Stimulated activated memory B cell treated with anti-CD40 and anti-IgM and Interleukin-4, amounts not matched to agents 10 μg/mL and 1 μg/mL and 100 μg/mL, for 72 hours (primary cell): ENCODE measurements at regions not wholly inside any gene's neighbourhood (a gene's known extent, or its start where the extent isn't known, plus 50 kb on each side); places are given as distances from the start of the nearest gene placed in this dataset.

Experiments used
- ATAC-seq: fragments of 150-1000 bp; cut with Tn5 transposase; 2 replicates; pipeline ENCODE4 v1.10.0; 2021
- H3K27ac Mint-ChIP-seq: one replicate; pipeline ENCODE4 v1.8.0; 2022; ENCODE audit warnings: mild to moderate bottlenecking, mixed read lengths
- H3K27me3 Mint-ChIP-seq: one replicate; pipeline ENCODE4 v1.8.0; 2022; ENCODE audit warnings: mixed read lengths
- H3K36me3 Mint-ChIP-seq: one replicate; pipeline ENCODE4 v1.8.0; 2022; ENCODE audit warnings: mixed read lengths
- H3K4me1 Mint-ChIP-seq: one replicate; pipeline ENCODE4 v1.8.0; 2022; ENCODE audit warnings: mixed read lengths
- H3K4me3 Mint-ChIP-seq: one replicate; pipeline ENCODE4 v1.8.0; 2022; ENCODE audit warnings: mild to moderate bottlenecking, moderate library complexity, mixed read lengths
- H3K9me3 Mint-ChIP-seq: one replicate; pipeline ENCODE4 v1.8.0; 2022; ENCODE audit warnings: mixed read lengths

- H3K4me1 Mint-ChIP-seq, result no peaks in the 10 kb centered on the region
- H3K36me3 Mint-ChIP-seq, result no peaks in the 10 kb centered on the region
- H3K27me3 Mint-ChIP-seq, result no peaks in the 10 kb centered on the region
- H3K4me3 Mint-ChIP-seq, result no peak overlapping the region
- H3K27ac Mint-ChIP-seq, result no peak overlapping the region
- no peaks in the 10 kb centered on the region for H3K9me3 Mint-ChIP-seq
- ATAC-seq, result no peak
Observed at GRCh38 chr4:23613782-23614181, 276.1 kb downstream of the PPARGC1A start.

DNA sequence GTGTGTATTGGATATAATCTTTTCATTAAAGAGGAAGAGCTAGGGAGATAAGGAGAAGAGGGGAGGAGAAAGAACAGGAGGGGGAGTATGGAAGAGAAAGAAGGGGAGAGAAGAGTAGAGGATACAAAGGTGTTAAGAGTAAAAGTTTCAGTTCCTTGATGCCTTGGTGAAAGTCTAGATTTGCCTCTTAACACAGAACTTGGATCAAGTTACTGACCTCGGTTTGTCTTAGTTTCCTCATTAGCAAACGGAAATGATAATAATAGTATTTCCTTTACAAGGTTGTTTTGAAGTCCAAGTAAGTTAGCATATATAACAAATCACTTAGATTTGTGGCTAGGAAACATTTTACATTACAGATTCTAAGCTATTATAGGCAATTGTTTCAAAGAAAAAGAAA is 287.1 kb downstream of the PPARGC1A start:
- Mint-ChIP-seq H3K9me3 (peaks cover 6% of the 10 kb centered on the region), H3K4me3 (no peak overlapping the region), H3K36me3 (no peaks in the 10 kb centered on the region), H3K4me1 (no peaks in the 10 kb centered on the region), H3K27me3 (no peaks in the 10 kb centered on the region), H3K27ac (no peak overlapping the region)
- no peak for ATAC-seq

GRCh38 chr4:23594125-23594524 is 295.7 kb downstream of the PPARGC1A start:
- H3K4me1 Mint-ChIP-seq, result no peaks in the 10 kb centered on the region
- no peak for ATAC-seq
- no peaks in the 10 kb centered on the region for H3K27me3 Mint-ChIP-seq
- H3K9me3 Mint-ChIP-seq, result peaks cover 8% of the 10 kb centered on the region
- no peak overlapping the region for H3K4me3 Mint-ChIP-seq
- H3K36me3 Mint-ChIP-seq, result no peaks in the 10 kb centered on the region
- H3K27ac Mint-ChIP-seq, result no peak overlapping the region

DNA sequence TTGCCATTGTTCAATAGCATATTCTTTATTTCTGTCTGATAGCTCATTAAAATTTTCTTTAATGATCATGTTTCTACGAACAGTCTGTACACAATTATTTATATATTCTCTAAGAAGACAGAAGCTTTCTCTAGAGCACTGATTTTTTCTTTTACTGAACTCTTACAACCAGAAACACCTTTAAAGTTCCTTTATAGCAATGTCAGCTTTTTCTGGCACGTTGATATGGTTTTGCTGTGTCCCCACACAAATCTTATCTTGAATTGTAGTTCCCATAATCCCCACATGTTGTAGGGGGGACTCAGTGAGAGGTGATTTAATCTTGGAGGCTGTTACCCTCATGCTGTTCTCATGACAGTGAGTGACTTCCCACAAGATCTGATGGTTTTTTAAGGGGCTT is 299.4 kb downstream of the PPARGC1A start:
- no peaks in the 10 kb centered on the region for H3K27me3 Mint-ChIP-seq
- H3K27ac Mint-ChIP-seq, result no peak overlapping the region
- H3K4me3 Mint-ChIP-seq, result no peak overlapping the region

GRCh38 chr4:23584024-23584423 is 305.8 kb downstream of the PPARGC1A start:
- Mint-ChIP-seq H3K4me3 (no peak overlapping the region), H3K27me3 (no peaks in the 10 kb centered on the region), H3K4me1 (no peaks in the 10 kb centered on the region), H3K36me3 (no peaks in the 10 kb centered on the region), H3K9me3 (peaks cover 3% of the 10 kb centered on the region), H3K27ac (no peak overlapping the region)
- no peak for ATAC-seq

More for the DNA sequence above, 299.4 kb downstream of the PPARGC1A start:
- ATAC-seq, result no peak
- H3K36me3 Mint-ChIP-seq, result no peaks in the 10 kb centered on the region
- H3K4me1 Mint-ChIP-seq, result no peaks in the 10 kb centered on the region
- H3K9me3 Mint-ChIP-seq, result peaks cover 11% of the 10 kb centered on the region

GRCh38 chr4:23582671-23583070 is 307.2 kb downstream of the PPARGC1A start:
- Mint-ChIP-seq H3K27ac (no peak overlapping the region), H3K36me3 (no peaks in the 10 kb centered on the region), H3K27me3 (no peaks in the 10 kb centered on the region), H3K9me3 (peaks cover 3% of the 10 kb centered on the region), H3K4me1 (no peaks in the 10 kb centered on the region), H3K4me3 (no peak overlapping the region)
- ATAC-seq, result no peak

GRCh38 chr4:23579166-23579565 is 310.7 kb downstream of the PPARGC1A start:
- Mint-ChIP-seq H3K4me3 (no peak overlapping the region), H3K9me3 (no peaks in the 10 kb centered on the region), H3K27me3 (no peaks in the 10 kb centered on the region), H3K27ac (no peak overlapping the region), H3K36me3 (no peaks in the 10 kb centered on the region), H3K4me1 (no peaks in the 10 kb centered on the region)
- no peak for ATAC-seq

DNA sequence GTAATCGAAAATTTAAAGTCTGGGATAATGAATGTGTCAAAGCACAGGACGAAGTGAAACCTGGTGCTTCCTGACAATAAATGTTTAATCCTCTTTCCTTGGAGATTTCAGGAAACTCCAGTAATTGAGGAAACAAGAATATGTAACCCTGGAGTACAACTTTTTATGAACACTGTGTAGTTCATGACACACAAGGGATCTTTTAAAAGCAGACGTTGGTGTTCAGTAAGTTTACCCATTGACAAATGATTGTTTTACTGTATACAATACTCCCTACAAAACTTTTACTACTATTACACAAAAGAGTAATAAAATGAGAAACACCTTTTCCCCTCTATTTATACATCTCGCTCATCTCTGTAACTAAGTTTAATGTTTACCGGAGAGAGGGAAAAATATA is 312.4 kb downstream of the PPARGC1A start:
- H3K9me3 Mint-ChIP-seq, result no peaks in the 10 kb centered on the region
- H3K27ac Mint-ChIP-seq, result no peak overlapping the region
- no peaks in the 10 kb centered on the region for H3K4me1 Mint-ChIP-seq
- ATAC-seq, result no peak
- H3K27me3 Mint-ChIP-seq, result no peaks in the 10 kb centered on the region
- no peak overlapping the region for H3K4me3 Mint-ChIP-seq
- H3K36me3 Mint-ChIP-seq, result no peaks in the 10 kb centered on the region

DNA sequence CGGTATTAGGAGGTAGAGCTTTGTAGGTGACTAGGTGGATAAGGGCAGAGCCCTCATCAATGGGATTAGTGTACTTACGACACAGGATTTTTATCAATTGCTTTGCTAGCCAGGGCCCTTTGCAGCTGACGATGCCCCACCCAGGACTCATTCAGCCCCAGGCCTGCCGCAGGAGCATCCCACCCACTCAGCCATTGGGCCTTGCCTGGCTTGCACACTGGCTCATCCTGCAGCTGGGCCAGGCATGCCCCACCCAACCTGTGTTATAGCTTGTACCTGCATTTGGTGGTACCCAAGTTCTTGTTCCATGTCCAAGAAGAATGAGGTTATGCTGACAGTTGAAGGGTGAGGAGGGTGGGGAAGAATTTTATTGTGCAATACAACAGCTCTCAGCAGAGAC is 317.5 kb downstream of the PPARGC1A start:
- Mint-ChIP-seq H3K4me1 (no peaks in the 10 kb centered on the region), H3K9me3 (peaks cover 2% of the 10 kb centered on the region), H3K36me3 (no peaks in the 10 kb centered on the region), H3K27me3 (no peaks in the 10 kb centered on the region), H3K27ac (no peak overlapping the region), H3K4me3 (no peak overlapping the region)
- no peak for ATAC-seq

DNA sequence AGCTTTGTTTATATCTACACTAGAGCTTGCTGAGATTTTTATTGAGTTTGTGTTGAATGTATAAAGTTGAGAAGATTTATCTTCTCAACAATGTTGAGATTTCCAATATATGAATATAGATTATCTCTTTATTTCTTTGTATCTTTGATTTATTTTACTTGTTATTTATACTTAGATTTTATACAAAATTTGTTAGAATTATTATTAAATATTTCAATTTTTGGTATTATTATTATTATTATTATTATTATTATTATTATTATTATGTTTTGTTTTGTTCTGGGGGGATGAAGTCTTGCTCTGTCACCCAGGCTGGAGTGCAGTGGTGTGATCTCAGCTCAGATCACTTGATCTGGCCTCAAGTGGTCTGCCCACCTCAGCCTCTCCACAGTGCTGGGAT is 322.5 kb downstream of the PPARGC1A start:
- H3K4me1 Mint-ChIP-seq, result no peaks in the 10 kb centered on the region
- peaks cover 16% of the 10 kb centered on the region for H3K9me3 Mint-ChIP-seq
- no peaks in the 10 kb centered on the region for H3K27me3 Mint-ChIP-seq
- H3K4me3 Mint-ChIP-seq, result no peak overlapping the region
- no peak overlapping the region for H3K27ac Mint-ChIP-seq
- ATAC-seq, result no peak
- no peaks in the 10 kb centered on the region for H3K36me3 Mint-ChIP-seq

- no peak overlapping the region for H3K27ac Mint-ChIP-seq
Observed at GRCh38 chr4:23560748-23561147, 329.1 kb downstream of the PPARGC1A start.

DNA sequence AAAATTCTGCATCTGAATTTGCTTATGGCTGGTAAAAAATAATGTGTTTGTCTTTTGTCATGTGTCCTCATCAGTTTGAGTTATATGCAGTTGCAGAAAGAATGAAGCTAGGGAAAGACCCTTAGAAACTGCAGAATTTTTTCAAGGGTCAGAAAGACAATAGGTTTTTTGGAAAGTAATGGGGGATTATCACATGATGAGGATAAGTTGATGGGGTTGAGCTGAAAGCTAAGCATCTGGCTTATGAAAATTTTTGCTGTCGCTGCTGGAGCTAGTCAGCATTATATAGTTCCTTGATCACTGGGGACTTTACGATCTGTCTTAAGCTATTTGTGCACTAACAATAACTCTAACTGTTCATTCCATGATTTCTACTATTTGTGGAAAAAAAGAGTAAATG is 331.7 kb downstream of the PPARGC1A start:
- H3K27me3 Mint-ChIP-seq, result no peaks in the 10 kb centered on the region
- H3K9me3 Mint-ChIP-seq, result peaks cover 12% of the 10 kb centered on the region
- H3K36me3 Mint-ChIP-seq, result no peaks in the 10 kb centered on the region
- no peak overlapping the region for H3K27ac Mint-ChIP-seq
- H3K4me1 Mint-ChIP-seq, result no peaks in the 10 kb centered on the region
- no peak for ATAC-seq
- no peak overlapping the region for H3K4me3 Mint-ChIP-seq

More at GRCh38 chr4:23560748-23561147, 329.1 kb downstream of the PPARGC1A start:
- Mint-ChIP-seq H3K36me3 (no peaks in the 10 kb centered on the region), H3K27me3 (no peaks in the 10 kb centered on the region), H3K9me3 (peaks cover 15% of the 10 kb centered on the region), H3K4me3 (no peak overlapping the region), H3K4me1 (no peaks in the 10 kb centered on the region)
- no peak for ATAC-seq

DNA sequence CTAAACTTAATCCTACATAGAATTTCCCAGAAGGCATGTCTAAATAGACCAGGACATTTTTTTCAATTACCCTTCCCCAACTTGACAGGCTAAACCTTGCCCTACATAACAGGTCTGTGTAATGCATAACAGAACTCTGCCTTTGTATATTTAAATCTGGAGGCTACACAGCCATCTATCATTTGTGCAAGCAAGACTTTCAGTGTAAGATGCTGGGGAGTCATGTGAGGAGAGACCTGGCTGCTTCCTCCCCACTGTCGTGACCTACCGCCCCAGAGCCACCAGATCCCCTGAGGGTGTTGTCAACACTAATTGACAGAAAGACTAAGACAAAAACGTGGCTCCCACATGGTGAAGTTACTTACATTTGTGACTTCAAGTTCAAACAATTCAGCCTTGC is 342.2 kb downstream of the PPARGC1A start:
- H3K36me3 Mint-ChIP-seq, result no peaks in the 10 kb centered on the region
- no peak overlapping the region for H3K27ac Mint-ChIP-seq
- H3K4me3 Mint-ChIP-seq, result no peak overlapping the region
- H3K27me3 Mint-ChIP-seq, result no peaks in the 10 kb centered on the region
- H3K4me1 Mint-ChIP-seq, result no peaks in the 10 kb centered on the region
- H3K9me3 Mint-ChIP-seq, result peaks cover 15% of the 10 kb centered on the region
- no peak for ATAC-seq

- Mint-ChIP-seq H3K9me3 (peaks cover 15% of the 10 kb centered on the region), H3K27ac (no peak overlapping the region), H3K36me3 (no peaks in the 10 kb centered on the region), H3K27me3 (no peaks in the 10 kb centered on the region), H3K4me3 (no peak overlapping the region), H3K4me1 (no peaks in the 10 kb centered on the region)
- no peak for ATAC-seq
Observed at GRCh38 chr4:23547096-23547495, 342.8 kb downstream of the PPARGC1A start.

GRCh38 chr4:23539969-23540569 is 349.8 kb downstream of the PPARGC1A start:
- no peak for ATAC-seq
- no peak overlapping the region for H3K4me3 Mint-ChIP-seq
- no peaks in the 10 kb centered on the region for H3K27me3 Mint-ChIP-seq
- no peaks in the 10 kb centered on the region for H3K36me3 Mint-ChIP-seq
- no peaks in the 10 kb centered on the region for H3K4me1 Mint-ChIP-seq
- no peak overlapping the region for H3K27ac Mint-ChIP-seq
- peaks cover 14% of the 10 kb centered on the region for H3K9me3 Mint-ChIP-seq

GRCh38 chr4:23533859-23534258 is 356.0 kb downstream of the PPARGC1A start:
- H3K9me3 Mint-ChIP-seq, result peaks cover 20% of the 10 kb centered on the region
- no peak for ATAC-seq
- no peak overlapping the region for H3K27ac Mint-ChIP-seq
- H3K36me3 Mint-ChIP-seq, result no peaks in the 10 kb centered on the region
- no peaks in the 10 kb centered on the region for H3K4me1 Mint-ChIP-seq
- no peaks in the 10 kb centered on the region for H3K27me3 Mint-ChIP-seq
- H3K4me3 Mint-ChIP-seq, result no peak overlapping the region

GRCh38 chr4:23516716-23517115 is 373.1 kb downstream of the PPARGC1A start:
- no peak overlapping the region for H3K27ac Mint-ChIP-seq
- no peaks in the 10 kb centered on the region for H3K27me3 Mint-ChIP-seq
- no peaks in the 10 kb centered on the region for H3K36me3 Mint-ChIP-seq
- no peak overlapping the region for H3K4me3 Mint-ChIP-seq
- no peaks in the 10 kb centered on the region for H3K4me1 Mint-ChIP-seq
- peaks cover 3% of the 10 kb centered on the region for H3K9me3 Mint-ChIP-seq
- no peak for ATAC-seq
